ENCODE measurements at regions not wholly inside any gene's neighbourhood (a gene's known extent, or its start where the extent isn't known, plus 50 kb on each side); places are given as distances from the start of the nearest gene placed in this dataset.

- TF ChIP-seq CTCF (IDR thresholded peaks at IDR 0.05; ENCODE audit: insufficient read depth, low read depth, low read length) (no peak), EZH2 (IDR thresholded peaks at IDR 0.05; ENCODE audit: insufficient read depth, low read length) (no peak)
These were observed 224.3 kb upstream of the ATP10A start for GRCh38 chr15:26087395-26087794.

Measured in astrocyte (in vitro differentiated cells and primary cell).